ENCODE measurements at regions not wholly inside any gene's neighbourhood (a gene's known extent, or its start where the extent isn't known, plus 50 kb on each side); places are given as distances from the start of the nearest gene placed in this dataset.

GRCh38 chr18:30601541-30601940 lies 441.0 kb downstream of the DSC3 start:
- TF ChIP-seq, protein P1, sequence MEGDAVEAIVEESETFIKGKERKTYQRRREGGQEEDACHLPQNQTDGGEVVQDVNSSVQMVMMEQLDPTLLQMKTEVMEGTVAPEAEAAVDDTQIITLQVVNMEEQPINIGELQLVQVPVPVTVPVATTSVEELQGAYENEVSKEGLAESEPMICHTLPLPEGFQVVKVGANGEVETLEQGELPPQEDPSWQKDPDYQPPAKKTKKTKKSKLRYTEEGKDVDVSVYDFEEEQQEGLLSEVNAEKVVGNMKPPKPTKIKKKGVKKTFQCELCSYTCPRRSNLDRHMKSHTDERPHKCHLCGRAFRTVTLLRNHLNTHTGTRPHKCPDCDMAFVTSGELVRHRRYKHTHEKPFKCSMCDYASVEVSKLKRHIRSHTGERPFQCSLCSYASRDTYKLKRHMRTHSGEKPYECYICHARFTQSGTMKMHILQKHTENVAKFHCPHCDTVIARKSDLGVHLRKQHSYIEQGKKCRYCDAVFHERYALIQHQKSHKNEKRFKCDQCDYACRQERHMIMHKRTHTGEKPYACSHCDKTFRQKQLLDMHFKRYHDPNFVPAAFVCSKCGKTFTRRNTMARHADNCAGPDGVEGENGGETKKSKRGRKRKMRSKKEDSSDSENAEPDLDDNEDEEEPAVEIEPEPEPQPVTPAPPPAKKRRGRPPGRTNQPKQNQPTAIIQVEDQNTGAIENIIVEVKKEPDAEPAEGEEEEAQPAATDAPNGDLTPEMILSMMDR (IDR thresholded peaks at IDR 0.05 in 2 of 3, conservative IDR thresholded peaks at IDR 0.05 in 1 of 3; ENCODE audit: control insufficient read depth in 2 of 3, extremely low read depth in 1 of 3, insufficient read depth in 1 of 3, low read depth in 3 of 3, low read length in 3 of 3): no peak
- TF ChIP-seq, protein P2, sequence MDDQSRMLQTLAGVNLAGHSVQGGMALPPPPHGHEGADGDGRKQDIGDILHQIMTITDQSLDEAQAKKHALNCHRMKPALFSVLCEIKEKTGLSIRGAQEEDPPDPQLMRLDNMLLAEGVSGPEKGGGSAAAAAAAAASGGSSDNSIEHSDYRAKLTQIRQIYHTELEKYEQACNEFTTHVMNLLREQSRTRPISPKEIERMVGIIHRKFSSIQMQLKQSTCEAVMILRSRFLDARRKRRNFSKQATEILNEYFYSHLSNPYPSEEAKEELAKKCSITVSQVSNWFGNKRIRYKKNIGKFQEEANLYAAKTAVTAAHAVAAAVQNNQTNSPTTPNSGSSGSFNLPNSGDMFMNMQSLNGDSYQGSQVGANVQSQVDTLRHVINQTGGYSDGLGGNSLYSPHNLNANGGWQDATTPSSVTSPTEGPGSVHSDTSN (IDR thresholded peaks at IDR 0.05; ENCODE audit: insufficient replicate concordance, low read depth, low read length): no peak
- TF ChIP-seq BHLHE40 (IDR thresholded peaks at IDR 0.05; ENCODE audit: borderline replicate concordance in 1 of 2, low read depth in 2 of 2, low read length in 1 of 2): no peak
- no peak for TF ChIP-seq MXI1 (IDR thresholded peaks at IDR 0.05; ENCODE audit: low read depth, low read length)
- TF ChIP-seq, protein P3, sequence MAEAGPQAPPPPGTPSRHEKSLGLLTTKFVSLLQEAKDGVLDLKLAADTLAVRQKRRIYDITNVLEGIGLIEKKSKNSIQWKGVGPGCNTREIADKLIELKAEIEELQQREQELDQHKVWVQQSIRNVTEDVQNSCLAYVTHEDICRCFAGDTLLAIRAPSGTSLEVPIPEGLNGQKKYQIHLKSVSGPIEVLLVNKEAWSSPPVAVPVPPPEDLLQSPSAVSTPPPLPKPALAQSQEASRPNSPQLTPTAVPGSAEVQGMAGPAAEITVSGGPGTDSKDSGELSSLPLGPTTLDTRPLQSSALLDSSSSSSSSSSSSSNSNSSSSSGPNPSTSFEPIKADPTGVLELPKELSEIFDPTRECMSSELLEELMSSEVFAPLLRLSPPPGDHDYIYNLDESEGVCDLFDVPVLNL (IDR thresholded peaks at IDR 0.05; ENCODE audit: low read depth, low read length): no peak
- TF ChIP-seq, protein P4, sequence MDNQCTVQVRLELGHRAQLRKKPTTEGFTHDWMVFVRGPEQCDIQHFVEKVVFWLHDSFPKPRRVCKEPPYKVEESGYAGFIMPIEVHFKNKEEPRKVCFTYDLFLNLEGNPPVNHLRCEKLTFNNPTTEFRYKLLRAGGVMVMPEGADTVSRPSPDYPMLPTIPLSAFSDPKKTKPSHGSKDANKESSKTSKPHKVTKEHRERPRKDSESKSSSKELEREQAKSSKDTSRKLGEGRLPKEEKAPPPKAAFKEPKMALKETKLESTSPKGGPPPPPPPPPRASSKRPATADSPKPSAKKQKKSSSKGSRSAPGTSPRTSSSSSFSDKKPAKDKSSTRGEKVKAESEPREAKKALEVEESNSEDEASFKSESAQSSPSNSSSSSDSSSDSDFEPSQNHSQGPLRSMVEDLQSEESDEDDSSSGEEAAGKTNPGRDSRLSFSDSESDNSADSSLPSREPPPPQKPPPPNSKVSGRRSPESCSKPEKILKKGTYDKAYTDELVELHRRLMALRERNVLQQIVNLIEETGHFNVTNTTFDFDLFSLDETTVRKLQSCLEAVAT (IDR thresholded peaks at IDR 0.05): no peak
